ENCODE measurements at regions not wholly inside any gene's neighbourhood (a gene's known extent, or its start where the extent isn't known, plus 50 kb on each side); places are given as distances from the start of the nearest gene placed in this dataset.

DNA sequence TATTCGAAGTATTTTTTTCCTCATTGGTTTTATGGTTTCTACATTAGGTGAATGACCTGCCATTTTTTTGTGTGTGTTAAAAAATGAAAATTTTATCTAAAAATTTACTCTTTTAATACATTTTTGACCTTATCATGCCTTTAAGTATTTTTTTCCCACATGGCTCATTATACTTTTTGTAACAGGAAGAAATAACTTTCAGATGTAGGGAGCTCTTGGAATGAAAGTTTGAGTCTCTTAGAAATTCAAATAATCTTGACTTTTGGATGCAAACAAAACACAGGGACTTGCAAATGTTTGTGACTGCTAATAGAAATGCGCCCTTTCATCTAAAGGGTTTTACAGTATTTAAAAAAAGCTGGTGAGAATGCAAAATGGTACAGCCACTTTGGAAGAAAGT, 457.9 kb downstream of the KLF5 start:
- Histone ChIP-seq H3K4me2 (ENCODE audit: low read length) (no peak overlapping the region), H3K79me2 (ENCODE audit: insufficient read depth, low read length) (no peaks in the 10 kb centered on the region), H3K9me3 (ENCODE audit: control insufficient read depth in 1 of 2, insufficient read depth in 1 of 2, low read depth in 1 of 2, low read length in 2 of 2) (no peaks in the 10 kb centered on the region), H4K20me1 (ENCODE audit: insufficient read depth) (no peaks in the 10 kb centered on the region), H3K4me1 (ENCODE audit: control insufficient read depth in 1 of 2, insufficient read depth in 2 of 2, low read length in 2 of 2) (no peaks in the 10 kb centered on the region), H2AFZ (ENCODE audit: low read depth, low read length, poor library complexity, severe bottlenecking) (no peak overlapping the region), H3K9me2 (ENCODE audit: insufficient read depth) (0 out of 2 replicates have a peak, but pooled peaks cover 5% of the 10 kb centered on the region), H3K27ac (ENCODE audit: low read depth, low read length) (no peak overlapping the region), H3K27me3 (ENCODE audit: insufficient read depth, low read length) (no peaks in the 10 kb centered on the region), H3K9ac (ENCODE audit: low read length) (no peak overlapping the region), H3K36me3 (ENCODE audit: control insufficient read depth in 1 of 2, insufficient read depth in 2 of 2, low read length in 2 of 2) (no peaks in the 10 kb centered on the region), H3K4me3 (replicated peaks in 1 of 2; ENCODE audit: low read depth in 1 of 2, low read length in 2 of 2) (no peak overlapping the region)
- ChIA-PET POLR2A (no interaction called here), RAD21 (ENCODE audit: low non-redundant PET in 1 of 2, low total read pairs in 2 of 2, uncharacterized antibody in 2 of 2, unreplicated experiment in 2 of 2) (no interaction called here), CTCF (no interaction called here)
- no peak for DNase-seq (ENCODE audit: low read depth, low spot score)
- no peak for ATAC-seq
- BruUV-seq (replicated peaks) = no TSS peak
- intact Hi-C loops (cut with micrococcal nuclease) = no loop called here
- TF ChIP-seq EZH2phosphoT487 (IDR thresholded peaks at IDR 0.05; ENCODE audit: borderline replicate concordance) (no peak), POLR2A (IDR thresholded peaks at IDR 0.05; ENCODE audit: borderline replicate concordance, extremely low read depth, insufficient read depth, insufficient read length) (no peak), EGR1 (IDR thresholded peaks at IDR 0.05; ENCODE audit: low read depth) (no peak), JUND (IDR thresholded peaks at IDR 0.05) (no peak), TCF7L2 (IDR thresholded peaks at IDR 0.05; ENCODE audit: borderline replicate concordance, extremely low read depth, insufficient read depth, insufficient read length) (no peak), ZNF274 (IDR thresholded peaks at IDR 0.05; ENCODE audit: low read depth, low read length) (no peak), FOSL1 (IDR thresholded peaks at IDR 0.05; ENCODE audit: low read depth) (no peak), RAD21 (IDR thresholded peaks at IDR 0.05; ENCODE audit: low read depth) (no peak), SP1 (IDR thresholded peaks at IDR 0.05; ENCODE audit: low read depth) (no peak), ZFX (IDR thresholded peaks at IDR 0.05) (no peak), POLR2AphosphoS5 (IDR thresholded peaks at IDR 0.05; ENCODE audit: low read depth, low read length) (no peak), ATF3 (IDR thresholded peaks at IDR 0.05) (no peak), SIN3A (IDR thresholded peaks at IDR 0.05; ENCODE audit: low read depth) (no peak), CEBPB (IDR thresholded peaks at IDR 0.05; ENCODE audit: low read depth) (no peak)
- TF ChIP-seq, protein P1, sequence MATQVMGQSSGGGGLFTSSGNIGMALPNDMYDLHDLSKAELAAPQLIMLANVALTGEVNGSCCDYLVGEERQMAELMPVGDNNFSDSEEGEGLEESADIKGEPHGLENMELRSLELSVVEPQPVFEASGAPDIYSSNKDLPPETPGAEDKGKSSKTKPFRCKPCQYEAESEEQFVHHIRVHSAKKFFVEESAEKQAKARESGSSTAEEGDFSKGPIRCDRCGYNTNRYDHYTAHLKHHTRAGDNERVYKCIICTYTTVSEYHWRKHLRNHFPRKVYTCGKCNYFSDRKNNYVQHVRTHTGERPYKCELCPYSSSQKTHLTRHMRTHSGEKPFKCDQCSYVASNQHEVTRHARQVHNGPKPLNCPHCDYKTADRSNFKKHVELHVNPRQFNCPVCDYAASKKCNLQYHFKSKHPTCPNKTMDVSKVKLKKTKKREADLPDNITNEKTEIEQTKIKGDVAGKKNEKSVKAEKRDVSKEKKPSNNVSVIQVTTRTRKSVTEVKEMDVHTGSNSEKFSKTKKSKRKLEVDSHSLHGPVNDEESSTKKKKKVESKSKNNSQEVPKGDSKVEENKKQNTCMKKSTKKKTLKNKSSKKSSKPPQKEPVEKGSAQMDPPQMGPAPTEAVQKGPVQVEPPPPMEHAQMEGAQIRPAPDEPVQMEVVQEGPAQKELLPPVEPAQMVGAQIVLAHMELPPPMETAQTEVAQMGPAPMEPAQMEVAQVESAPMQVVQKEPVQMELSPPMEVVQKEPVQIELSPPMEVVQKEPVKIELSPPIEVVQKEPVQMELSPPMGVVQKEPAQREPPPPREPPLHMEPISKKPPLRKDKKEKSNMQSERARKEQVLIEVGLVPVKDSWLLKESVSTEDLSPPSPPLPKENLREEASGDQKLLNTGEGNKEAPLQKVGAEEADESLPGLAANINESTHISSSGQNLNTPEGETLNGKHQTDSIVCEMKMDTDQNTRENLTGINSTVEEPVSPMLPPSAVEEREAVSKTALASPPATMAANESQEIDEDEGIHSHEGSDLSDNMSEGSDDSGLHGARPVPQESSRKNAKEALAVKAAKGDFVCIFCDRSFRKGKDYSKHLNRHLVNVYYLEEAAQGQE (IDR thresholded peaks at IDR 0.05; ENCODE audit: low read depth) = no peak
- TF ChIP-seq, protein P2, sequence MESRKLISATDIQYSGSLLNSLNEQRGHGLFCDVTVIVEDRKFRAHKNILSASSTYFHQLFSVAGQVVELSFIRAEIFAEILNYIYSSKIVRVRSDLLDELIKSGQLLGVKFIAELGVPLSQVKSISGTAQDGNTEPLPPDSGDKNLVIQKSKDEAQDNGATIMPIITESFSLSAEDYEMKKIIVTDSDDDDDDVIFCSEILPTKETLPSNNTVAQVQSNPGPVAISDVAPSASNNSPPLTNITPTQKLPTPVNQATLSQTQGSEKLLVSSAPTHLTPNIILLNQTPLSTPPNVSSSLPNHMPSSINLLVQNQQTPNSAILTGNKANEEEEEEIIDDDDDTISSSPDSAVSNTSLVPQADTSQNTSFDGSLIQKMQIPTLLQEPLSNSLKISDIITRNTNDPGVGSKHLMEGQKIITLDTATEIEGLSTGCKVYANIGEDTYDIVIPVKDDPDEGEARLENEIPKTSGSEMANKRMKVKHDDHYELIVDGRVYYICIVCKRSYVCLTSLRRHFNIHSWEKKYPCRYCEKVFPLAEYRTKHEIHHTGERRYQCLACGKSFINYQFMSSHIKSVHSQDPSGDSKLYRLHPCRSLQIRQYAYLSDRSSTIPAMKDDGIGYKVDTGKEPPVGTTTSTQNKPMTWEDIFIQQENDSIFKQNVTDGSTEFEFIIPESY (IDR thresholded peaks at IDR 0.05; ENCODE audit: extremely low read depth, insufficient replicate concordance, low read length) = no peak

Data from HCT116 (cell line).